Activated naive CD4-positive, alpha-beta T cell treated with anti-CD3 and anti-CD28 coated beads for 36 hours (primary cell): ENCODE measurements at regions not wholly inside any gene's neighbourhood (a gene's known extent, or its start where the extent isn't known, plus 50 kb on each side); places are given as distances from the start of the nearest gene placed in this dataset.
"Not testable (repeated sequence)": the region's sequence is repeated elsewhere in the genome, so short reads cannot be mapped to it uniquely, and the experiment has no call there.

ENCODE experiments used
- CTCF ChIA-PET: fragments of 350-600 bp; sonication (Branson Sonifier 250); formaldehyde crosslinking; loops from one replicate; lab custom pipeline; 2021; ENCODE audit warnings: antibody characterized with exemption; lab: Charles Lee
- DNase-seq: peaks from one replicate; pipeline ENCODE4 v3.0.0-alpha.2; 2020
- H3K27ac Mint-ChIP-seq: one replicate; pipeline ENCODE4 v1.8.0; 2021; ENCODE audit warnings: mild to moderate bottlenecking, mixed read lengths
- H3K27me3 Mint-ChIP-seq: one replicate; pipeline ENCODE4 v1.8.0; 2021; ENCODE audit warnings: low read depth, mixed read lengths
- H3K36me3 Mint-ChIP-seq: one replicate; pipeline ENCODE4 v1.8.0; 2021; ENCODE audit warnings: low read depth, mixed read lengths
- H3K4me1 Mint-ChIP-seq: one replicate; pipeline ENCODE4 v1.8.0; 2021; ENCODE audit warnings: low read depth, mixed read lengths
- H3K4me3 Mint-ChIP-seq: one replicate; pipeline ENCODE4 v1.8.0; 2021; ENCODE audit warnings: mild to moderate bottlenecking, moderate library complexity, mixed read lengths
- H3K9me3 Mint-ChIP-seq: one replicate; pipeline ENCODE4 v1.8.0; 2021; ENCODE audit warnings: mixed read lengths
- intact Hi-C: fragments of 100-400 bp; cut with micrococcal nuclease; formaldehyde crosslinking; loops from one replicate; pipeline ENCODE4 v1.15.1; 2023

- DNase-seq, result no peak
- intact Hi-C loops, result no loop called here
- H3K4me3 Mint-ChIP-seq, result no peak overlapping the region
- H3K36me3 Mint-ChIP-seq, result no peaks in the 10 kb centered on the region
- H3K9me3 Mint-ChIP-seq, result no peaks in the 10 kb centered on the region
- CTCF ChIA-PET, result no interaction called here
- no peaks in the 10 kb centered on the region for H3K4me1 Mint-ChIP-seq
- H3K27me3 Mint-ChIP-seq, result no peaks in the 10 kb centered on the region
- no peak overlapping the region for H3K27ac Mint-ChIP-seq
These were observed 626.7 kb downstream of the PRR16 start for GRCh38 chr5:121090822-121091221.

DNA sequence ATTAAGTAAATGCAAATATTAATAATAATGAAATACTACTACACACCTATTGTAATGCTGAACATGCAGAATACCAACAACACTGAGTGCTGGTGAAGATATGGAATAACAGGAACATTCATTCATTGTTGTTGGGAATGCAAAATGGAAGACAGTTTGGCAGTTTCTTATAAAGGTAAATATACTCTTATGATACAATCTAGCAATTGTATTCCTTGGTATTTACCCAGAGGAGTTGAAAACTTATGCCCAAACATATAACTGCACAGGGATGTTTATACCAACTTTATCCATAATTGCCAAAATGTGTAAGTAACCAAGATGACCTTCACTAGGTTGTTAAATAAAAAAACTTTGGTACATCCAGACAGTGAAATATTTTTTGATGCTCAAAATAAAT, 636.8 kb downstream of the PRR16 start:
- H3K4me3 Mint-ChIP-seq, result no peak overlapping the region
- H3K27ac Mint-ChIP-seq, result no peak overlapping the region
- CTCF ChIA-PET, result no interaction called here
- no peaks in the 10 kb centered on the region for H3K36me3 Mint-ChIP-seq
- no peaks in the 10 kb centered on the region for H3K27me3 Mint-ChIP-seq
- no peak for DNase-seq
- no peaks in the 10 kb centered on the region for H3K4me1 Mint-ChIP-seq
- intact Hi-C loops, result no loop called here
- H3K9me3 Mint-ChIP-seq, result no peaks in the 10 kb centered on the region

- CTCF ChIA-PET, result no interaction called here
- DNase-seq, result no peak
- H3K4me1 Mint-ChIP-seq, result no peaks in the 10 kb centered on the region
- H3K4me3 Mint-ChIP-seq, result no peak overlapping the region
- no peaks in the 10 kb centered on the region for H3K27me3 Mint-ChIP-seq
- no peak overlapping the region for H3K27ac Mint-ChIP-seq
- no peaks in the 10 kb centered on the region for H3K36me3 Mint-ChIP-seq
- intact Hi-C loops, result no loop called here
- peaks cover 1% of the 10 kb centered on the region for H3K9me3 Mint-ChIP-seq
These were observed 641.8 kb downstream of the PRR16 start for GRCh38 chr5:121105921-121106320.

- intact Hi-C loops, CTCF ChIA-PET, DNase-seq: not testable (repeated sequence)
These were observed 642.9 kb downstream of the PRR16 start for GRCh38 chr5:121106721-121107690.

DNA sequence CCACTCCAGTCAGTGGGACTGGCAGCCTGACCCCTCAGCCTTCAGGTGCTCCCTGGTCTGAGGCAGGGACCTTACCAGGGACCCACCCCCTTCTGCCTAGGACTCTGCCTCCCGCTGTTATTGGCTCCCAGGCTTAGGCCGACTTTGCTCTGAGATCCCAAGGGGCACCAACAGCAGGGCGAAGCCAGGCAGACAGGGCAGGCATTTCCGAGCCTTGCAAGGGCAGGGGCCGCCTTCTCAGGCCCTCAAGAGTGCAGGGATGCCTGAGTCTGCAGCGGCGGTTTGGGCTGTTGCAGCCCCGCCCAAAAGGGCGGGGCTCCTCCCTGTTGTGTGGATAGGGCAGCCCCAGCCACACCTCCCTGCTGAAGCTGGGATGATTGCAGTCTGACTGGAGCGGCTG, 644.6 kb downstream of the PRR16 start:
- Mint-ChIP-seq H3K36me3 (no peaks in the 10 kb centered on the region), H3K4me1 (no peaks in the 10 kb centered on the region), H3K4me3 (no peak overlapping the region), H3K27ac (no peak overlapping the region), H3K27me3 (no peaks in the 10 kb centered on the region), H3K9me3 (peaks cover 1% of the 10 kb centered on the region)
- CTCF ChIA-PET, result no interaction called here
- DNase-seq, result no peak
- intact Hi-C loops, result no loop called here

More at GRCh38 chr5:121106721-121107690, 642.9 kb downstream of the PRR16 start:
- not testable (repeated sequence) for H3K9me3 Mint-ChIP-seq, H3K4me3 Mint-ChIP-seq, H3K27ac Mint-ChIP-seq, H3K36me3 Mint-ChIP-seq, H3K27me3 Mint-ChIP-seq, H3K4me1 Mint-ChIP-seq

DNA sequence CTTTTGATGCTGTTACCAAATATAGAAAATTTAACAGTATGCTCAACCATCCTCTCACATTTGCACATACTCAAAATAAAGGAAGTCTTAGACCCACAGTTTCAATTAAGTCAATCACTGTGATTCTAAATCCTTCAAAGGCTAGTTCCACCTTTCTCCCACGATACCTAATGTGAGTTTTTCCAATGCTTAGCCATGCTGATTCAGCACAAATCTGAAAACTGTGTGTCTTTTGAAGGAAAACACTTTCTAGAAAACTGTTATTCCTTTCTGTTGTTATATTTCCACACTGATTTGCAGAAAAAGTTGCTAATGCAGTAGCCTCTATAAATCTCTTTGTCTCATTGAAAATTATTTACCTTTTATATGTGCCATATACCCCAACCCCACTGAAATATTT, 645.7 kb downstream of the PRR16 start:
- CTCF ChIA-PET, result interaction anchor here (0.6 kb wide), 1 partner anchor 1414 kb away, joined by 3 read pairs; no protein-coding TSS in a partner anchor
- Mint-ChIP-seq H3K9me3 (peaks cover 1% of the 10 kb centered on the region), H3K36me3 (no peaks in the 10 kb centered on the region), H3K4me1 (no peaks in the 10 kb centered on the region), H3K27ac (no peak overlapping the region), H3K27me3 (no peaks in the 10 kb centered on the region), H3K4me3 (no peak overlapping the region)
- DNase-seq, result no peak
- intact Hi-C loops, result no loop called here

DNA sequence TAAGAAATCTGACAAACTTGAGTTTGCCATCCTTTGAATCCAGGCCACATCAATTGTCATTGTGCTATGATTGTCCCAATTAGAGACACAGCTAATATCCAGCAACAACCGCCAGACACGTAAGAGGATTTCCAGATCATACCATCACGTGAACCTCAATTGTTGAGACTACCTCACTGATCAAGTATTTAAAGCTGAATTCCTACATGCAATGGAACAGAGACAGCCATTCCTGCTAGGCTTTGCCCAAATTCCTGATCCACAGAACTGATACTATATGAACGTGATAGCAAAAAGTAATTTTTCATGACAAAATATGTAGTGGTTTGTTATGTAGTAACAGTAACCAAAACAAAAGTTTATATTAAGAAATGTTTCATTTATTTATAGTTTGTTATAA, 657.7 kb downstream of the PRR16 start:
- Mint-ChIP-seq H3K4me3 (no peak overlapping the region), H3K4me1 (no peaks in the 10 kb centered on the region), H3K27me3 (no peaks in the 10 kb centered on the region), H3K9me3 (peaks cover 3% of the 10 kb centered on the region), H3K36me3 (no peaks in the 10 kb centered on the region), H3K27ac (no peak overlapping the region)
- CTCF ChIA-PET, result no interaction called here
- DNase-seq, result no peak
- intact Hi-C loops, result no loop called here

- intact Hi-C loops, result no loop called here
- no peak overlapping the region for H3K27ac Mint-ChIP-seq
- no peak for DNase-seq
These were observed 674.4 kb downstream of the PRR16 start for GRCh38 chr5:121138495-121138907.

GRCh38 chr5:121138952-121139351, 674.9 kb downstream of the PRR16 start:
- CTCF ChIA-PET, result no interaction called here
- intact Hi-C loops, result no loop called here
- peaks cover 3% of the 10 kb centered on the region for H3K9me3 Mint-ChIP-seq

More at GRCh38 chr5:121138495-121138907, 674.4 kb downstream of the PRR16 start:
- Mint-ChIP-seq H3K27me3 (no peaks in the 10 kb centered on the region), H3K4me3 (no peak overlapping the region), H3K36me3 (no peaks in the 10 kb centered on the region), H3K9me3 (peaks cover 3% of the 10 kb centered on the region), H3K4me1 (no peaks in the 10 kb centered on the region)
- CTCF ChIA-PET, result no interaction called here

DNA sequence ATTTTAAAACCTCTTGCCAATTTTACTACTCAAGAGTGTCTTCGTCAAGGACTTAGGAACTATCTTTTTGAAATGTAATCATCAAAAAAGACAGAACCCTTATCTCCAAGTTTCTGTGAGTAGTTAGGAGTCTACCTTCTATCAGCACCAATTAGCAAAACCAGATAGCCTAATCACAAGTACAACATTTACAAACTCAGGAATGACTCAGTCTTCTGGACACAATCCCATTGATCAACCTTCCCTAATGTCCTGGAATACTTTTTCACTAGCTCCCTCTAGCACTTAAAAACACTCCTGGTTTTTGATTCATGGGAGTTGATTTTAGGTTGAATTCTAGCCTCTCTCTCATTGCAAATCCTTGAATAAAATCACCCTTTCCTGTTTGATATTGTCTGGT, 680.7 kb downstream of the PRR16 start:
- no peak overlapping the region for H3K27ac Mint-ChIP-seq
- no peaks in the 10 kb centered on the region for H3K36me3 Mint-ChIP-seq
- H3K4me3 Mint-ChIP-seq, result no peak overlapping the region
- H3K27me3 Mint-ChIP-seq, result no peaks in the 10 kb centered on the region
- no peak for DNase-seq
- H3K9me3 Mint-ChIP-seq, result peaks cover 10% of the 10 kb centered on the region
- intact Hi-C loops, result no loop called here
- no peaks in the 10 kb centered on the region for H3K4me1 Mint-ChIP-seq
- CTCF ChIA-PET, result no interaction called here

More at GRCh38 chr5:121138952-121139351, 674.9 kb downstream of the PRR16 start:
- no peak overlapping the region for H3K4me3 Mint-ChIP-seq
- H3K27me3 Mint-ChIP-seq, result no peaks in the 10 kb centered on the region
- no peaks in the 10 kb centered on the region for H3K36me3 Mint-ChIP-seq
- H3K4me1 Mint-ChIP-seq, result no peaks in the 10 kb centered on the region
- no peak for DNase-seq
- H3K27ac Mint-ChIP-seq, result no peak overlapping the region

- H3K4me1 Mint-ChIP-seq, result no peaks in the 10 kb centered on the region
- intact Hi-C loops, result no loop called here
- H3K4me3 Mint-ChIP-seq, result no peak overlapping the region
These were observed 687.4 kb downstream of the PRR16 start for GRCh38 chr5:121151534-121151933.

DNA sequence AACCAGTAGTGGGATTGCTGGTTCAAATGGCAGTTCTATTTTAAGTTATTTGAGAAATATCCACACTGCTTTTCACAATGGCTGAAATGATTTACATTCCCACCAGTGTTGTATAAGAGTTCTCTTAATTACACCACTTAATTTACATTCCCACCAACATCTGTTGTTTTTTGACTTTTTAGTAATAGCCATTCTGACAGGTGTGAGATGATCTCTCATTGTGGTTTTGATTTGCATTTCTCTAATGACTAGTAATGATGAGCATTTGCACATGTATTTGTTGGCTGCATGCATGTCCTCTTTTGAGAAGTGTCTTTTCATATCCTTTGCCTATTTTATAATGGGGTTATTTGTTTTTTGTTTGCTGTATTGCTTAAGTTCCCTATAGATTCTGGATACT, 688.3 kb downstream of the PRR16 start:
- Mint-ChIP-seq H3K27ac (no peak overlapping the region), H3K36me3 (no peaks in the 10 kb centered on the region), H3K27me3 (no peaks in the 10 kb centered on the region), H3K4me3 (no peak overlapping the region), H3K4me1 (no peaks in the 10 kb centered on the region), H3K9me3 (peaks cover 12% of the 10 kb centered on the region)
- intact Hi-C loops, result no loop called here
- CTCF ChIA-PET, result no interaction called here
- no peak for DNase-seq

More at GRCh38 chr5:121151534-121151933, 687.4 kb downstream of the PRR16 start:
- Mint-ChIP-seq H3K27ac (no peak overlapping the region), H3K9me3 (peaks cover 13% of the 10 kb centered on the region), H3K36me3 (no peaks in the 10 kb centered on the region), H3K27me3 (no peaks in the 10 kb centered on the region)
- no peak for DNase-seq
- CTCF ChIA-PET, result no interaction called here

- Mint-ChIP-seq H3K36me3 (no peaks in the 10 kb centered on the region), H3K4me1 (no peaks in the 10 kb centered on the region), H3K9me3 (peaks cover 5% of the 10 kb centered on the region), H3K27ac (no peak overlapping the region), H3K4me3 (no peak overlapping the region), H3K27me3 (no peaks in the 10 kb centered on the region)
- no peak for DNase-seq
- CTCF ChIA-PET, result no interaction called here
- intact Hi-C loops, result no loop called here
These were observed 692.5 kb downstream of the PRR16 start for GRCh38 chr5:121156565-121156964.
